Retinal pigment epithelial cell (primary cell): ENCODE measurements at regions not wholly inside any gene's neighbourhood (a gene's known extent, or its start where the extent isn't known, plus 50 kb on each side); places are given as distances from the start of the nearest gene placed in this dataset.

Experiments used
- DNase-seq: peaks from one replicate; pipeline ENCODE4 v3.0.0-alpha.2; 2010; ENCODE audit warnings: low read depth
- H3K4me3 ChIP-seq: 2 replicates; pipeline ENCODE4 v1.5.1; 2011; ENCODE audit warnings: mild to moderate bottlenecking, low read length, control low read depth, moderate library complexity
- TF ChIP-seq, protein P1 (sequence below): conservative IDR thresholded peaks from 2 replicates; pipeline ENCODE4 v1.5.1; 2011; ENCODE audit warnings: low read depth, low read length, control low read depth, inconsistent platforms

GRCh38 chr5:124637011-124637410, 109.4 kb downstream of the ZNF608 start:
- no peak overlapping the region for H3K4me3 ChIP-seq
- TF ChIP-seq, protein P1, sequence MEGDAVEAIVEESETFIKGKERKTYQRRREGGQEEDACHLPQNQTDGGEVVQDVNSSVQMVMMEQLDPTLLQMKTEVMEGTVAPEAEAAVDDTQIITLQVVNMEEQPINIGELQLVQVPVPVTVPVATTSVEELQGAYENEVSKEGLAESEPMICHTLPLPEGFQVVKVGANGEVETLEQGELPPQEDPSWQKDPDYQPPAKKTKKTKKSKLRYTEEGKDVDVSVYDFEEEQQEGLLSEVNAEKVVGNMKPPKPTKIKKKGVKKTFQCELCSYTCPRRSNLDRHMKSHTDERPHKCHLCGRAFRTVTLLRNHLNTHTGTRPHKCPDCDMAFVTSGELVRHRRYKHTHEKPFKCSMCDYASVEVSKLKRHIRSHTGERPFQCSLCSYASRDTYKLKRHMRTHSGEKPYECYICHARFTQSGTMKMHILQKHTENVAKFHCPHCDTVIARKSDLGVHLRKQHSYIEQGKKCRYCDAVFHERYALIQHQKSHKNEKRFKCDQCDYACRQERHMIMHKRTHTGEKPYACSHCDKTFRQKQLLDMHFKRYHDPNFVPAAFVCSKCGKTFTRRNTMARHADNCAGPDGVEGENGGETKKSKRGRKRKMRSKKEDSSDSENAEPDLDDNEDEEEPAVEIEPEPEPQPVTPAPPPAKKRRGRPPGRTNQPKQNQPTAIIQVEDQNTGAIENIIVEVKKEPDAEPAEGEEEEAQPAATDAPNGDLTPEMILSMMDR: no peak
- DNase-seq: no peak

GRCh38 chr5:124634741-124635323, 111.6 kb downstream of the ZNF608 start:
- no peak for DNase-seq
- TF ChIP-seq, protein P1: no peak
- no peak overlapping the region for H3K4me3 ChIP-seq

DNA sequence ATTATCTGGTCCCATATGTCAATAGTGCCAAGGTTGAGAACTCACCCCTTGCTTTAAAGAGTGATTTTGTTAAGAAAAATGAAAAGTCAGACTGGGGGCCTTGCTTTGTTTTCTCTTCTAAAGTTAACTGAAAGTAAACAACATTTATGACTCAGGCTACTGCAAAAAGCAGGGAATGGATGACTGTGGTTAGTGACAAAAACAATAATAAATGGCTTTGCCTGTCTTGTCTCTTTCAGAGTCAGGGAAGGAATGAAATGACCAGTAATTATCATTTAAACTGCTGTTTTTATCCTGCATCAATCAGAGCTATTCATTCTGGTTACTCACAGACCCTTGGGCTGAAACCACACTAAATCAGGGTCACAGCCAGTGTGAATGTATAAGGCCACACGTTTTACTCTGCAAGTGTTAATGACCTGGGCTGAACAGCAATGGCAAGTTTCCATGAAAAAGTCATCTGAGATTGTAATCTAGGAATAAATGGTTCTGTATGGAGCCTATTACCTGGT, 112.2 kb downstream of the ZNF608 start:
- no peak overlapping the region for H3K4me3 ChIP-seq
- TF ChIP-seq, protein P1: no peak
- no peak for DNase-seq

- DNase-seq: no peak
- no peak overlapping the region for H3K4me3 ChIP-seq
- TF ChIP-seq, protein P1: no peak
These were observed 113.2 kb downstream of the ZNF608 start for GRCh38 chr5:124633209-124633608.

- DNase-seq: no peak
- no peak overlapping the region for H3K4me3 ChIP-seq
- TF ChIP-seq, protein P1: peak; percentile 23
These were observed 114.4 kb downstream of the ZNF608 start for GRCh38 chr5:124631874-124632550.

- H3K4me3 ChIP-seq: no peak overlapping the region
- DNase-seq: no peak
- TF ChIP-seq, protein P1: no peak
These were observed 115.4 kb downstream of the ZNF608 start for GRCh38 chr5:124630767-124631704.
